Loucy (cell line): ENCODE measurements at regions not wholly inside any gene's neighbourhood (a gene's known extent, or its start where the extent isn't known, plus 50 kb on each side); places are given as distances from the start of the nearest gene placed in this dataset.

ENCODE experiments used
- EZH2phosphoT487 ChIP-seq: fragments of 200-600 bp; IDR thresholded peaks from 2 replicates; pipeline ENCODE4 v1.6.1; 2018; ENCODE audit warnings: antibody characterized with exemption, mild to moderate bottlenecking, moderate library complexity, borderline replicate concordance
- TF ChIP-seq, protein P1 (sequence below): fragments of 200-600 bp; sonication (generic); conservative IDR thresholded peaks from 2 replicates; pipeline ENCODE4 v1.5.1; 2014; ENCODE audit warnings: mild to moderate bottlenecking, antibody characterized with exemption, low read length

- TF ChIP-seq, protein P1, sequence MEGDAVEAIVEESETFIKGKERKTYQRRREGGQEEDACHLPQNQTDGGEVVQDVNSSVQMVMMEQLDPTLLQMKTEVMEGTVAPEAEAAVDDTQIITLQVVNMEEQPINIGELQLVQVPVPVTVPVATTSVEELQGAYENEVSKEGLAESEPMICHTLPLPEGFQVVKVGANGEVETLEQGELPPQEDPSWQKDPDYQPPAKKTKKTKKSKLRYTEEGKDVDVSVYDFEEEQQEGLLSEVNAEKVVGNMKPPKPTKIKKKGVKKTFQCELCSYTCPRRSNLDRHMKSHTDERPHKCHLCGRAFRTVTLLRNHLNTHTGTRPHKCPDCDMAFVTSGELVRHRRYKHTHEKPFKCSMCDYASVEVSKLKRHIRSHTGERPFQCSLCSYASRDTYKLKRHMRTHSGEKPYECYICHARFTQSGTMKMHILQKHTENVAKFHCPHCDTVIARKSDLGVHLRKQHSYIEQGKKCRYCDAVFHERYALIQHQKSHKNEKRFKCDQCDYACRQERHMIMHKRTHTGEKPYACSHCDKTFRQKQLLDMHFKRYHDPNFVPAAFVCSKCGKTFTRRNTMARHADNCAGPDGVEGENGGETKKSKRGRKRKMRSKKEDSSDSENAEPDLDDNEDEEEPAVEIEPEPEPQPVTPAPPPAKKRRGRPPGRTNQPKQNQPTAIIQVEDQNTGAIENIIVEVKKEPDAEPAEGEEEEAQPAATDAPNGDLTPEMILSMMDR = no peak
- no peak for TF ChIP-seq EZH2phosphoT487
These were observed 108.3 kb upstream of the INPP4B start for GRCh38 chr4:142954415-142954814.
